GM19023 (cell line): ENCODE measurements at regions not wholly inside any gene's neighbourhood (a gene's known extent, or its start where the extent isn't known, plus 50 kb on each side); places are given as distances from the start of the nearest gene placed in this dataset.

Experiments used
- ATAC-seq: cut with Tn5 transposase; IDR thresholded peaks from one replicate; pipeline ENCODE4 v1.9.1; 2021; ENCODE audit warnings: mild to moderate bottlenecking, moderate library complexity; ENCODE audit not compliant: unreplicated experiment

- ATAC-seq = no peak
These were observed 682.7 kb upstream of the RAB6C start for GRCh38 chr2:129296806-129297205.

GRCh38 chr2:129297430-129297829 is 682.0 kb upstream of the RAB6C start:
- no peak for ATAC-seq

DNA sequence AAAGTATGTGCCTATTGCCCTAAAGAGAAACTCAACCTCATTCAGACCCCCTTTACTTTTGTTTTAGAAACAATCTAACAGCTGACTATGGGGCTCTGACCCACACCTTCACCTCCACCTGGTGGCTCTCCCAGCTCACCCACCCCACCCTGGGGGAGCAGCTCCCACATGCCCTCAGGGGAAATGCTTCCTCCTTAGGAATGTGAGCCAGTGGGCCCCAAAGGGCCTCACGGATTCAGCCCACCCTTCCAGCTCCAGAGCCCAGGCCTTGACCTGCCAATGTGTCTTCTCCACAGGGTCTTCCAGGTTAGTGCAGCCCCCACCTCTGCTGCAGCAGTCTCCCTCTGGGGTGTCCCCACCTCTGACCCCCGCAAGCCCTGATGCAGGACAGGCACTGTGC is 680.1 kb upstream of the RAB6C start:
- ATAC-seq = no peak

DNA sequence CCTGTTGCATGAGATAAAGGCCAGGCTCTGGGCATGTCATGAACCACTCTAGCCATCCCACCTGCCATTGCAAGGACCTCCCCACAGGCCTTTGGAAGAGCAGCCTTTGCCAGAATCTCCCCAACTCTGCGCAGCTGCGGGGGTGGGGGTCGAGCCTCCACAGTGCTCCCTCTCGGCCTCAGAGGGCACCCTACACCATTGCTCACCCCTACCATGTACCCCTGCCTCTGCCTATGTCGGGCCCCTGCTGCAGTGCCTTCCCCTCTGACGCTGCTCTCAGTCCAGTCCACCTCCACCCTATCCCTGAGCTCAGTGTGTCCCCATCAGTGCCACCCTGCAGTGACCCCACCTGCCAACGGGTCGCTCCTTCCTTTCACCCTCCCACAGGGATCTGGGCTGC is 679.7 kb upstream of the RAB6C start:
- ATAC-seq = no peak

- no peak for ATAC-seq
These were observed 679.0 kb upstream of the RAB6C start for GRCh38 chr2:129300456-129300855.

- no peak for ATAC-seq
These were observed 678.0 kb upstream of the RAB6C start for GRCh38 chr2:129301431-129301913.

- ATAC-seq = no peak
These were observed 677.4 kb upstream of the RAB6C start for GRCh38 chr2:129302106-129302505.

DNA sequence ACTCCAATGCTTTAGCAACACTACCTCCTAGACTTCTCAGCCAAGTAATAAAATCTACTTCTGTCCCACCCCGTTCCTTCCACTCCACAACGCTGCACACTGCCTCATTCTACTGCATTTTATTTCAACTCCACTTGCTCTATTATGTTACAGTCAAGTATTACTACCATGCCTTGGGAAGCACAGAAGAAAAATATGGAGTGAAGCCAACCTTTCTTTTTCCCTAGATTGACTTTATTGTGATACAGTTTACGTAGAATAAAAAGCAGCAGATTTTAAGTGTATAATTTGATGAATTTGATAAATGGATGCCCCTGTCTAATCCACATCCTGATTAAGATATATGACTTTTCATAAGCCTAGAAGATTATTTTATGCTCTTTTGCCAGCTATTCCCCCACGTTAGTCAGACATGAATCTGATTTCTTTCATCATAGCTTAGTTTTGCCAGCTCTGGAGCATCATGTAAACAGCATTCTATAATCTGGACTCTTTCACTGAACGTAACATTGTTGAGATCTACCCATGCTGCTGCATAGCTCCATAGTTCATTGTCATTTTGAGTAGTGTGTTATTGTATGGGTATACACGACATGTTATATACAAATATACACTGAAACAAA is 676.8 kb upstream of the RAB6C start:
- no peak for ATAC-seq

DNA sequence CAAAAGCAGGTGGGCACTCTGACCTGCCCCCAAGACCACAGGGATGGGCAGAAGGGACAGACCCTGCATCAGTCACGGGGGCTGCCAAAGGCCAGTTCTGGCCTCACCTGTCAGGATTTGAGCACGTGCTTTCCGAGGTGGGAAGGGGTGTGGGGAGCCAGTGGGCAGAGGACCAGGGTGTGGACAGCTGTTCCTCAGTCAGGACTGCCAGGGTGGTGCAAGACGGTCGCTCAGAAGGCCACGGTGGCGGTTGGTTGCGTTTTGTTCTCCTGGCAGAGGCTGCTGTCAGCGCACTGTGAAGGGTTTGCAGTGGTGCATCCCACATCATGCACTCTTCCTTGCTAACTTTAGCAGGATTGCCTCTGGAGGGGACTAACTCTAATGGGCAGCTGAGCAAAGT is 665.3 kb upstream of the RAB6C start:
- ATAC-seq = no peak

- no peak for ATAC-seq
These were observed 660.7 kb upstream of the RAB6C start for GRCh38 chr2:129318581-129319421.

DNA sequence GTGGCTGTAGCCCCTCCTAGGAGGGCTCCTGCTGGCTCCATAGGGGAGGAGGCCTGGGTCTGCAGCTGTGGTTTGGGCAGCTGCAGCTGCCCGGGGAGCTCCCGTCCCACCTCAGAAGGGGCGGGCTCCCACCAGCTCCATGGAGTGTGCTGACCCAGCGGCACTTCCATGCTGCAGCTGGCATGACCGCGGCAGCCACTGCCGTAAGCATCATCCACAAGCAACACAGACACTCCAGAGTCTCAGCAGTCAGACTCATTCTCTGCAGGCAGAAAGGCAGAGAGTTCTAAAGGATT is 660.1 kb upstream of the RAB6C start:
- no peak for ATAC-seq

DNA sequence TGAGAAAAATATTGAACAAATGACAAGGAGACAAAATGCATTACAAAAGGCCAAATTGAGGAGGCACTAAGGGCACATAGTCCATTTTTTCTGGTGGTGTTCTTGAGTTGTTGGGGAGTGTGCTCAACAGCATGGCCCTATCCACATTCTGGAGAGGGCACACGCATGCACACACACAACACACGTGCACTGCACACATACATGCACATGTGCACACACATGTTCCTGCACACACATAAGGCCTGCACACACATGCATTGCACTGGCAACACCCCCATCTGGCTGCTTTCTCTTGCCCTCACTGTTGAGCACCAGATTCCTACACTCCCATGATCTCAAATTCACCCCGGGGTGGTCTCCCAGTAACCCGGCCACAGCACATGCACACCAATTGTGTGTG is 659.2 kb upstream of the RAB6C start:
- ATAC-seq = no peak

DNA sequence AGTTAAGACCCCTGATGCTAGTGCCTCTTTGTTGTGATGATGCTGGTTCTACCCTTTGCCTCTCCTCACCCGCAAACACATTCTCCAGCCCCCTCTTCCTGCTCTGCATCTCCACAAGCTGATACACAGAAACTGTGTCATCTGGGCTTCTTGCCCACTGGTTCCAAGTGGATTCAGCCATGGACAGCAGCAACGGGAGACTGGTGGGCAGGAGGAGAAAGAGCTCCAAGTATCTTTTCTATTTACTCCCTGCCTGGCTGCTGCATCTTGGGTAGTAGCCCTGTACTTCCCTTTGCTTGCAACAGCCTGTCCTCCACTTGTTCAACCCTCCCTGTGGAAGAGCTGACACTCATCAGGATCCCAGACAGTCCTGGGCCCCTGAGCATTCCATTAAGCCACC is 655.1 kb upstream of the RAB6C start:
- ATAC-seq = no peak

- ATAC-seq = no peak
These were observed 654.3 kb upstream of the RAB6C start for GRCh38 chr2:129325151-129325550.

DNA sequence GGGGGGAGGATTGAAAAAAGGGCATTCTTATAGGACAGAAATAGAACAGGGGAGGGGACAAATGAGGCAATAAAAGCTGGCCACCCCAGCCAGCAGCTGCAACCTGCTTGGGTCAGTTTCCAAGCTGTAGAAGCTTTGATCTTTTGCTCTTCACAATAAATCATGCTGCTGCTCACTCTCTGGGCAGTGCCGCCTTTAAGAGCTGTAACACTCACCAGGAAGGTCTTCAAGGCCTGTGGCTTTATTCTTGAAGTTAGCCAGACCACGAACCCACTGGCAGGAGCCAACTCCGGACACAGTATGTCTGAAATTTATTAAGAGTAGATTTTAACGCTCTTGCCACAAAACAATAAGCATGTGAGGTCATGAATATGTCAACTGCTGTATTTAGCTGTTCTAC is 649.9 kb upstream of the RAB6C start:
- no peak for ATAC-seq

GRCh38 chr2:129330504-129330903 is 649.0 kb upstream of the RAB6C start:
- no peak for ATAC-seq

GRCh38 chr2:129331638-129332037 is 647.8 kb upstream of the RAB6C start:
- ATAC-seq = no peak

DNA sequence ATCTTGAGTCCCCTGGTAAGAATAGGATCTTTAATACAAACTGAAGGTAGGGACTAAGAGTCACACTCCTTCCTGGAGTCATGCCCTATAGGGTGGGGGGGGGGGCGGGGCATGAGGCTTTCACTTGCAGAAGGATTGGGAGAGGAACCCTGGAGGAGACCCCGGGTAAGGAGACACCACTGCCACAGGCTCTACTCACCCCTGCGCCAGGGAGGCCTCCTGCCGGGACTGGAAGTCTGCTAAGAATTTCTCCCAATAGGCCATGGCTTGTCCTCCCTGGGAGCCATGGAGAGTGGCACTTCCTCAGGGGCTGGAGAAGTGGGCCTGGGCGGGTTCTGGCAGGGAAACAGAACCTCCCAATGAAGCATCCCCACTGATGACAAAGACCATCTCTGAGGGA is 645.3 kb upstream of the RAB6C start:
- ATAC-seq = no peak

DNA sequence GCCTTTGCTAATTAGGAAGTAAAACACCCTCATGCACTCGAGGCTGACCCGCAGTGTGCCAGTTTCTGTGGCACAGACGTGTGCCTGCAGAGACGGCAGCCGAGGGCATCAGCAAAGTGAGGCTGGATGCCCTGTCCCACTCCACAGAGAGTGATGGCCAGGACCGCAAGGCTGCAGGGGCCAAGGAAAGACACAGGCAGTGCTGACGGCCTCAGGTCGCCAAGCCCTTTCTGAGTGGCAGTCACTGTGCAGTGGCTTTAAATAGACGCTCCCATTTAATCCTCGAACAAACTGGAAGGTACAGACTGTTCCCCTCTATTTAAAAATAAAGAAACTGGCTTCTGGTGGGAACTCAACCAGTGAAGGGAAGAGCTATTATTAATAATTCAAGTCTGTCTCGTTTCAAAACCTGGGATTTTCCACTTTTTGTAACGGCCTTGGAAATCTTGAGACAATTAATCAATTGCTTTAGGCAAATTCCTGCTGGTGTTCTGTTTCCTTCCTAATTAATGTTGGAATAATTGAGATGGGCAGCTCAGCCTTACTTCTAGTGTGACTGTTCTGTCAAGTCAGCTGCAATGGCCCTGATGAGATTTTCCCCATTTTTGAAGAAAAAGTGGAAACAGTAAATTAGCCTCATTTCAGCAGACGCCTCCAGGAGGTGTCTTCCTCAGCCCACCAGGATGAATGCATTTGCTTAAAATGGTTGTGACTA is 644.6 kb upstream of the RAB6C start:
- ATAC-seq = no peak

GRCh38 chr2:129336276-129336675 is 643.2 kb upstream of the RAB6C start:
- no peak for ATAC-seq

GRCh38 chr2:129337076-129337475 is 642.4 kb upstream of the RAB6C start:
- no peak for ATAC-seq

DNA sequence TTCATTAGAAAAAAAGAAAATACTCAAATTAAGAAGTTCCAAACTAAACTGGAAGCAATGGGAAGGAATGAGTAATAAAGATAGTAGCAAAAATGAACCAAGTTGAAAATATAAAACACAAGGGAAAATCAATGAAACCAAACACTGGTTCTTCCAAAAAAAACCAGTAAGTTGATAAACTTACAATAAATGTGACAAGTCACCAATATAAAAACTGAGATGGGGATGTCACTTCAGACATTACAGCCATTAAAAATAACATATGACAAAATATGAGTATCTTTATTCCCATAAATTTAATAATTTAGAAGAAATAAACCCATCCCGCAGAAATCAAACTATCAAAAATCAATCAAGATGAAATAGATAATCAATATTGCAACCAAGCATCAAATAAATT is 633.9 kb upstream of the RAB6C start:
- ATAC-seq = no peak
